ENCODE measurements at regions not wholly inside any gene's neighbourhood (a gene's known extent, or its start where the extent isn't known, plus 50 kb on each side); places are given as distances from the start of the nearest gene placed in this dataset.

DNA sequence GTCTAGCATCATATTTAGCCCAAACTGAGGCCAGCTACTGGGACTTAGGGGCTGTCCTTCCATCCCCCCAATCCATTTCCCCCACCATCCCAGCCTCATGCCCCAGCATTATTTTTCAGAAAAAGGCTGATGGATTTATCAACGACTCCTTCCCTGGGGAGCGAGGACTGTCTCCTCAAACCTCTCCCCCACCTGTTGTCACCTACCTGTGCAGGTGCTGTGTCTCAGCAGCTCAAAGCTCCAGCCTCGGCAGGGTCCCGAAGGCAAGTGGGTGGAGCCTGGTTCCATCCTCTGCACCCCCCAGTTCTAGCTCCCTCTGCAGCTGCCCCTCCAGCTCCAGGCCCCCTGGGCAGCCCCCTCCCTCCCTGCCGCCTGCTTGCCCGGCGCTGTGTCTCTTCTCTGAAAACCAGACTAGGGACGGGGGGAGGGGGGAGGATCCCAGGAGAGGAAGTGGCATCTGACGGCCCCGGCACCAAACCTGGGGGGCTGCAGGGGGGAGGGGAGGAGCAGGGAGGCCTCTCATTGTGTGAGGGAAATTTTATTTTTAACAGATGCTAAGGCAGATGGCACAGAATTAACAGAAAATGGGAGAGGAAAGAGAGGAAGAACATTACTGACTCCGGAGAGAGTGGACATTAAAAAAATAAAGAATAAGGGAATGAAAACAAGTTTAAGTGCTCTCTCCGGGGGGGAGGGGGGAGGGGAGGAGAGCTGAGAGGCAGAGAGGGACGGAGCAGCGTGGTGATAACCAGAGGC lies 61.7 kb upstream of the PAX2 start:
- no peak for TF ChIP-seq POLR2A (IDR thresholded peaks at IDR 0.05)
- no peak for TF ChIP-seq CTCF (IDR thresholded peaks at IDR 0.05)
- no peaks in the 10 kb centered on the region for H3K9me3 ChIP-seq
- H3K4me3 ChIP-seq, result no peak overlapping the region
- H3K27me3 ChIP-seq, result no peaks in the 10 kb centered on the region
- H3K4me1 ChIP-seq, result no peaks in the 10 kb centered on the region
- H3K36me3 ChIP-seq (ENCODE audit: low read depth, missing control alignments), result no peaks in the 10 kb centered on the region
- intact Hi-C loops (cut with DNase I; ENCODE audit: low total_unique reads), result no loop called here
- 19 to 23% methylated on average over 11 to 14 of the region's 14 CpGs for WGBS, 2 donors
- no peak overlapping the region for H3K27ac ChIP-seq
- no peak for DNase-seq

- no peaks in the 10 kb centered on the region for H3K9me3 ChIP-seq
- DNase-seq, result no peak
- H3K36me3 ChIP-seq (ENCODE audit: low read depth, missing control alignments), result no peaks in the 10 kb centered on the region
- intact Hi-C loops (cut with DNase I; ENCODE audit: low total_unique reads), result no loop called here
- TF ChIP-seq POLR2A (IDR thresholded peaks at IDR 0.05) (no peak), CTCF (IDR thresholded peaks at IDR 0.05) (no peak)
- H3K4me3 ChIP-seq, result no peak overlapping the region
- no peak overlapping the region for H3K27ac ChIP-seq
- H3K4me1 ChIP-seq, result no peaks in the 10 kb centered on the region
- no peaks in the 10 kb centered on the region for H3K27me3 ChIP-seq
- WGBS, 2 donors, result 29 to 34% methylated on average over 9 of the region's 9 CpGs
Measured at GRCh38 chr10:100684688-100685235, 60.6 kb upstream of the PAX2 start.

DNA sequence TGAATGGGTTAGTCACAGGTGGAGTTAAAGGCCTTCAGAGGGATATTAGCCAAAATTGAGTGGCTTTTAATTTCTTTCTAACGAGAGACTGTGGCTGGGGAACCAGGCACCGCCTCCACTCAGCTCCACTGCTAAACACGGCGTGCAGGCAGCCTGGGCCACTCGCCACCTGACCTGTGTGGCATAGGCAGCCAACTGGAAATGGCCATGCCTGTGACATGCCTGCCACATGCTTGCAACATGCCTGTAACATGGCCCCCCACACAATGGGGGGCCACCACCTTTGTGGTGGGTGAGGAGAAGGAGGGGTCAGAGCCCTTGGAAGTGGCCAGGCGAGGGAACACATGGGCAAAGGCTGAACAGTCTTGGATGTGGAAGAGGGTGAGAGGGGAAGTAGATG lies 60.1 kb upstream of the PAX2 start:
- intact Hi-C loops (cut with DNase I; ENCODE audit: low total_unique reads), result no loop called here
- Histone ChIP-seq H3K36me3 (ENCODE audit: low read depth, missing control alignments) (no peaks in the 10 kb centered on the region), H3K27ac (no peak overlapping the region), H3K4me3 (no peak overlapping the region), H3K9me3 (no peaks in the 10 kb centered on the region), H3K4me1 (no peaks in the 10 kb centered on the region), H3K27me3 (no peaks in the 10 kb centered on the region)
- 51 to 61% methylated on average over 2 to 6 of the region's 6 CpGs for WGBS, 2 donors
- no peak for DNase-seq
- TF ChIP-seq POLR2A (IDR thresholded peaks at IDR 0.05) (no peak), CTCF (IDR thresholded peaks at IDR 0.05) (no peak)

- DNase-seq, result no peak
- WGBS, 2 donors, result 24 to 25% methylated on average over 27 to 28 of the region's 28 CpGs
- no peaks in the 10 kb centered on the region for H3K27me3 ChIP-seq
- H3K9me3 ChIP-seq, result no peaks in the 10 kb centered on the region
- TF ChIP-seq POLR2A (IDR thresholded peaks at IDR 0.05) (no peak), CTCF (IDR thresholded peaks at IDR 0.05) (no peak)
- intact Hi-C loops (cut with DNase I; ENCODE audit: low total_unique reads), result no loop called here
- no peaks in the 10 kb centered on the region for H3K36me3 ChIP-seq (ENCODE audit: low read depth, missing control alignments)
- no peaks in the 10 kb centered on the region for H3K4me1 ChIP-seq
- no peak overlapping the region for H3K4me3 ChIP-seq
- H3K27ac ChIP-seq, result no peak overlapping the region
Measured at GRCh38 chr10:100687143-100688003, 58.0 kb upstream of the PAX2 start.

Measured in testis (tissue), 2 donors.